ENCODE measurements at regions not wholly inside any gene's neighbourhood (a gene's known extent, or its start where the extent isn't known, plus 50 kb on each side); places are given as distances from the start of the nearest gene placed in this dataset.

DNA sequence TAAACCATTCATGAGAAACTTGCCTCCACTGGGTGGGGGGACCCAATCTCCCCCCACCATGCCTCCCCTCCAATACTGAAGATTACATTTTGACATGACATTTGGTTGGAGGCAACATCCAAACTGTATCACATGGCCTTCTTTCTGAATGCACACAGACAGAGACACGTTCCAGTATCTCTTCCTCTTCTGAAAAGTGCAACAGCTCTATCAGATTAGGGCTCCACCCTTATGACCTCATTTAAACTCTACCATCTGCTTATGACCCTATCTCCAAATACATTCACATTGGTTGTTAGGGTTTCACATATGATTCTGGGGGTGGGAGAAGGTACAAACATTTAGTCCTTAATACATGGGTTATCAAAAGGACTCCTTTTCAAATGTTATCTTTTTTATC, 481.8 kb upstream of the NFIA start:
- TF ChIP-seq POLR2AphosphoS5 (IDR thresholded peaks at IDR 0.05; ENCODE audit: low read depth, low read length), result no peak
- TF ChIP-seq POLR2A (IDR thresholded peaks at IDR 0.05; ENCODE audit: low read depth, low read length), result no peak

All from GM12892 (cell line).